Coronary artery (tissue), 2 donors: ENCODE measurements at regions not wholly inside any gene's neighbourhood (a gene's known extent, or its start where the extent isn't known, plus 50 kb on each side); places are given as distances from the start of the nearest gene placed in this dataset.

ENCODE experiments used
- DNase-seq: peaks from one replicate; pipeline ENCODE4 v3.0.0-alpha.2; 2017; ENCODE audit warnings: low spot score
- H3K27ac ChIP-seq, 2 donors: fragments of 200-600 bp; sonication (generic); one replicate each; pipeline ENCODE4 v1.5.1; 2016 to 2019
- H3K4me3 ChIP-seq: fragments of 200-600 bp; sonication (generic); 2 replicates; pipeline ENCODE4 v1.5.1; 2016; ENCODE audit warnings: mild to moderate bottlenecking, moderate library complexity
- CTCF ChIP-seq: fragments of 200-600 bp; sonication (generic); IDR thresholded peaks from one replicate; pipeline ENCODE4 v1.5.1; 2019; ENCODE audit warnings: antibody characterized with exemption

- H3K4me3 ChIP-seq, result no peak overlapping the region
- no peak overlapping the region for H3K27ac ChIP-seq
- no peak for DNase-seq
- no peak for TF ChIP-seq CTCF
Measured at GRCh38 chr16:65641762-65642289, 520.0 kb upstream of the CDH11 start.

GRCh38 chr16:65641049-65641761, 519.3 kb upstream of the CDH11 start:
- no peak overlapping the region for H3K27ac ChIP-seq
- TF ChIP-seq CTCF, result no peak
- no peak for DNase-seq
- H3K4me3 ChIP-seq, result no peak overlapping the region

- no peak for DNase-seq
- H3K27ac ChIP-seq, result no peak overlapping the region
- no peak overlapping the region for H3K4me3 ChIP-seq
- no peak for TF ChIP-seq CTCF
Measured at GRCh38 chr16:65634833-65635232, 513.0 kb upstream of the CDH11 start.

- no peak for TF ChIP-seq CTCF
- H3K4me3 ChIP-seq, result no peak overlapping the region
- DNase-seq, result no peak
- no peak overlapping the region for H3K27ac ChIP-seq
Measured at GRCh38 chr16:65634291-65634690, 512.4 kb upstream of the CDH11 start.

GRCh38 chr16:65624666-65625065, 502.8 kb upstream of the CDH11 start:
- Histone ChIP-seq H3K4me3 (no peak overlapping the region), H3K27ac (no peak overlapping the region)
- DNase-seq, result no peak
- no peak for TF ChIP-seq CTCF

- no peak for TF ChIP-seq CTCF
- no peak for DNase-seq
- Histone ChIP-seq H3K27ac (no peak overlapping the region), H3K4me3 (no peak overlapping the region)
Measured at GRCh38 chr16:65624229-65624628, 502.4 kb upstream of the CDH11 start.

GRCh38 chr16:65622871-65623270, 501.0 kb upstream of the CDH11 start:
- no peak for DNase-seq
- no peak overlapping the region for H3K4me3 ChIP-seq
- no peak overlapping the region for H3K27ac ChIP-seq
- no peak for TF ChIP-seq CTCF
